ENCODE measurements at regions not wholly inside any gene's neighbourhood (a gene's known extent, or its start where the extent isn't known, plus 50 kb on each side); places are given as distances from the start of the nearest gene placed in this dataset.

DNA sequence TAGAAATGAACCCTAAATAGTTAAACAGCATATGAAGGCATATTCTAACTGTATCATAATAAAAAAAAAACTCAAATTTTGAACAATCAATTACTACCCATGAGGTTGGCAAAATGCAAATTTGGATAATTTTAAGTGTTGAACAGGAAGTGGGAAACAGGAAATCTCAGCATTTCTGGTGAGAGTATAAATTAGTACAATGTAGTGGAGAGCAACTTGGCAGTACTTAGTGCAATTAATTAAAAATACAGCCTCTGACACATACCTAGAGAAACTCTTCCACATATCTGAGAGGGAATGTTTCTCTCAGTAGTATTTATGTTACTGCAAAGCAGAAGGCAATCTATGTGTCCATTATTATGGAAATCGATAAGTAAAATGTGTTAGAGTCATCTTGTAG, 96.8 kb downstream of the TUSC7 start:
- 94 to 95% methylated on average over 1 of the region's 1 CpG for WGBS, 2 donors
- intact Hi-C loops (cut with DNase I): no loop called here
- no peak for TF ChIP-seq POLR2A (IDR thresholded peaks at IDR 0.05)
- TF ChIP-seq, protein P1, sequence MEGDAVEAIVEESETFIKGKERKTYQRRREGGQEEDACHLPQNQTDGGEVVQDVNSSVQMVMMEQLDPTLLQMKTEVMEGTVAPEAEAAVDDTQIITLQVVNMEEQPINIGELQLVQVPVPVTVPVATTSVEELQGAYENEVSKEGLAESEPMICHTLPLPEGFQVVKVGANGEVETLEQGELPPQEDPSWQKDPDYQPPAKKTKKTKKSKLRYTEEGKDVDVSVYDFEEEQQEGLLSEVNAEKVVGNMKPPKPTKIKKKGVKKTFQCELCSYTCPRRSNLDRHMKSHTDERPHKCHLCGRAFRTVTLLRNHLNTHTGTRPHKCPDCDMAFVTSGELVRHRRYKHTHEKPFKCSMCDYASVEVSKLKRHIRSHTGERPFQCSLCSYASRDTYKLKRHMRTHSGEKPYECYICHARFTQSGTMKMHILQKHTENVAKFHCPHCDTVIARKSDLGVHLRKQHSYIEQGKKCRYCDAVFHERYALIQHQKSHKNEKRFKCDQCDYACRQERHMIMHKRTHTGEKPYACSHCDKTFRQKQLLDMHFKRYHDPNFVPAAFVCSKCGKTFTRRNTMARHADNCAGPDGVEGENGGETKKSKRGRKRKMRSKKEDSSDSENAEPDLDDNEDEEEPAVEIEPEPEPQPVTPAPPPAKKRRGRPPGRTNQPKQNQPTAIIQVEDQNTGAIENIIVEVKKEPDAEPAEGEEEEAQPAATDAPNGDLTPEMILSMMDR (IDR thresholded peaks at IDR 0.05): no peak
- Histone ChIP-seq H3K9me3 (no peaks in the 10 kb centered on the region), H3K36me3 (no peaks in the 10 kb centered on the region), H3K4me3 (no peak overlapping the region), H3K4me1 (no peaks in the 10 kb centered on the region), H3K27ac (no peak overlapping the region), H3K27me3 (no peaks in the 10 kb centered on the region)
- DNase-seq: no peak

DNA sequence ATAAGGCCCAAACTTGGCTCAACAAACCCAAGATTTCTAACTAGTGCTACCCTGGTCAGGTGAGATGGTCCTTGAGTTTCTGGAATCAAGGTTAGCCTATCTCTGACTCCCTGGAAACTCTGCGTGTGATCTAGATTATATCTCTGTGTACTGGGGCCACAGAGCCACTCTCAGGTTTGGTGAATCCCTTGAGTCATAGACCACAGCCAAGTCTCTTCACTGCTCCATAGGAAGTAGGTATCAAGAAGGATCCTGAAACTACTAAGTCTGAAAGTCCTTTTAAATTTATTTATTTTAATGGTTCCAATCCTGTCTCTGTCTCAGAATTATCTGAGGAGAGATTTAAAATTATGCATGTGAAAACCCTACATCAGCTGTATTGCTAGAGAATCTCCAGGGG, 99.1 kb downstream of the TUSC7 start:
- H3K9me3 ChIP-seq: no peaks in the 10 kb centered on the region
- H3K4me3 ChIP-seq: no peak overlapping the region
- no peaks in the 10 kb centered on the region for H3K36me3 ChIP-seq
- no peak for DNase-seq
- TF ChIP-seq, protein P1 (IDR thresholded peaks at IDR 0.05): no peak
- TF ChIP-seq POLR2A (IDR thresholded peaks at IDR 0.05): no peak
- no peaks in the 10 kb centered on the region for H3K27me3 ChIP-seq
- H3K27ac ChIP-seq: no peak overlapping the region
- 91 to 100% methylated on average over 1 of the region's 1 CpG for WGBS, 2 donors
- H3K4me1 ChIP-seq: no peaks in the 10 kb centered on the region
- intact Hi-C loops (cut with DNase I): no loop called here

DNA sequence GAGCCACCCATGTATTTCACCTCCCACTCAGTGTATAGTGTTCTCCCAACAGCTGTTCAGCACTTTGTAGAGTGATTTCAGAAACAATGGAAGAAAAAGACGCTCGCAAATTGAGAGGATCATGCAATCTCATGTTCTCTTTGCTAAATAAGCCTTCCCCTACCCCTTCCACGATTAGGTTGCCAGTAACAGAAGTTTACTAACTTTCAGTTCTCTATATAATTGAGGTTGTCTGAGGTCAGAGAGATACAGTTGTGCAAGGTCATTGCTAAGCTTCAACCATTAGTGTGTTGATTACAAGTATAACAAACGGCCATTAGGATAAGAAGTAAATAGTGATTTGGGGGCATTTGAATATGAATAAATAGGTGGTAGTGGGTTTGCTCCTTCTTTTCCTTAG, 99.6 kb downstream of the TUSC7 start:
- no peaks in the 10 kb centered on the region for H3K4me1 ChIP-seq
- no peak for DNase-seq
- WGBS, 2 donors: 66 to 72% methylated on average over 4 of the region's 4 CpGs
- no peaks in the 10 kb centered on the region for H3K27me3 ChIP-seq
- intact Hi-C loops (cut with DNase I): no loop called here
- H3K27ac ChIP-seq: no peak overlapping the region
- TF ChIP-seq POLR2A (IDR thresholded peaks at IDR 0.05): no peak
- TF ChIP-seq, protein P1 (IDR thresholded peaks at IDR 0.05): no peak
- no peaks in the 10 kb centered on the region for H3K9me3 ChIP-seq
- no peaks in the 10 kb centered on the region for H3K36me3 ChIP-seq
- no peak overlapping the region for H3K4me3 ChIP-seq

DNA sequence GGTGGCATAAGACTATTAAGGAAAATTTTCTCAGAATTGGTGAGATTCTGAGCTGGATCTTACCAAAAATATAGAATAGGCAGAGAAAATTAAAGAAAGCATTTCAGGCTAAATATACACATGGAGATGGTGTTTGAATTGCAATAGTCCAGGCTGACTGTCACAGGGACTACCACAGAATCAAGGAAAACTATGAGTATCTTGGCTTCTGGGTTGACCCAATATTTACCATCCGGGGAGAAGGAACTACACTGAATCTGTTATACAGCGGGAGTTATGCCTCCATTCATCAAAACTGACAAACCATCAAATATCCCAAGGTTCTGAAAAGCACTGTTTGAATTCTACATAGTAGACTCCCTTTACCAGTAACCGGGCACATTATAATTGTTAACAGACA, 102.2 kb downstream of the TUSC7 start:
- Histone ChIP-seq H3K27ac (no peak overlapping the region), H3K9me3 (no peaks in the 10 kb centered on the region), H3K4me1 (no peaks in the 10 kb centered on the region), H3K36me3 (no peaks in the 10 kb centered on the region), H3K4me3 (no peak overlapping the region), H3K27me3 (no peaks in the 10 kb centered on the region)
- 63 to 79% methylated on average over 3 of the region's 3 CpGs for whole genome bisulfite sequencing, 2 donors
- TF ChIP-seq POLR2A (IDR thresholded peaks at IDR 0.05): no peak
- TF ChIP-seq, protein P1 (IDR thresholded peaks at IDR 0.05): no peak
- DNase-seq: no peak
- intact Hi-C loops (cut with DNase I): no loop called here

DNA sequence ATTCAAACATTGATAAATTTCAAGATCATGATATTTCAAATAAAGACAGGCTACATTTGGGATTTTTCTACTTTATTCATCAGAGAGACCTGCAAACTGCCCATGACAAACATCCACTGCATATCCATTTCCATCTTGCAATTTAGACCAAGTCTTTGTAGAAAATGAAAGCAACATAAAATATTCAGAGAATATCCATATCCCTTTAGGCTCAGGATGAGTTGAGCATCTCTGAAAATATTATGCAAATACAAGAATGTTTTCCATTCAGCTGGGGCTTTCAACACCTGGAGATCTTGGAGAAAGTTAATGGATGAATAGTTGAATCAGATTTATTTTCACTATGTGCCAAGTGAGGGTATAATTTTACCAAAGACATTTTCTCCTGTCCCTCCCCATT, 103.4 kb downstream of the TUSC7 start:
- H3K4me1 ChIP-seq: no peaks in the 10 kb centered on the region
- intact Hi-C loops (cut with DNase I): no loop called here

More for the DNA sequence above, 103.4 kb downstream of the TUSC7 start:
- no peaks in the 10 kb centered on the region for H3K27me3 ChIP-seq
- no peaks in the 10 kb centered on the region for H3K9me3 ChIP-seq
- no peaks in the 10 kb centered on the region for H3K36me3 ChIP-seq
- H3K4me3 ChIP-seq: no peak overlapping the region
- no peak for DNase-seq
- H3K27ac ChIP-seq: no peak overlapping the region
- TF ChIP-seq POLR2A (IDR thresholded peaks at IDR 0.05): no peak
- TF ChIP-seq, protein P1 (IDR thresholded peaks at IDR 0.05): no peak
